ENCODE measurements at regions not wholly inside any gene's neighbourhood (a gene's known extent, or its start where the extent isn't known, plus 50 kb on each side); places are given as distances from the start of the nearest gene placed in this dataset.

- no peak for TF ChIP-seq CTCF (IDR thresholded peaks at IDR 0.05)
- TF ChIP-seq REST (IDR thresholded peaks at IDR 0.05; ENCODE audit: insufficient read depth in 1 of 2, low read depth in 2 of 2, low read length in 1 of 2), result no peak
Observed at GRCh38 chr13:67306742-67307141, 76.6 kb upstream of the PCDH9 start.
